ENCODE measurements at regions not wholly inside any gene's neighbourhood (a gene's known extent, or its start where the extent isn't known, plus 50 kb on each side); places are given as distances from the start of the nearest gene placed in this dataset.

DNA sequence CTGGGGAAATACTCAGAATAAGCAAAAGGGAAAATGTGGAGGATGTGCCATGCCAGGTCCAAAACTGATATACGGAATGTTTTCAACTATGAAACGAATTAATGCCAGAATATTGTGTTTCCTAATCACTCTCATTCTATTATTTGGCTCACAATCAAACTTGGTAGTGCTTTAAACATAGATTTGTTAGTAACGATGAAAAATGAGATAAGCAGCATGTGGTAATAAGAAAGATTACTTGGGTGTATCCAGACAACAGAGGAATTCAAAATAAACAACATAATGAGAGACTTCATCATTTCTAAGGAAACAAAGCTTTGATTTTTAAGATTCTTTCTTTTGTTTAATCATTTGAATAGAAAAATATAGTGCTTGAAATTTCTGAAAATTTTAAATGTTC, 237.3 kb downstream of the TACR3 start (continued):
- no peak for TF ChIP-seq ZNF462 (CRISPR knock-in tag; IDR thresholded peaks at IDR 0.05)

DNA sequence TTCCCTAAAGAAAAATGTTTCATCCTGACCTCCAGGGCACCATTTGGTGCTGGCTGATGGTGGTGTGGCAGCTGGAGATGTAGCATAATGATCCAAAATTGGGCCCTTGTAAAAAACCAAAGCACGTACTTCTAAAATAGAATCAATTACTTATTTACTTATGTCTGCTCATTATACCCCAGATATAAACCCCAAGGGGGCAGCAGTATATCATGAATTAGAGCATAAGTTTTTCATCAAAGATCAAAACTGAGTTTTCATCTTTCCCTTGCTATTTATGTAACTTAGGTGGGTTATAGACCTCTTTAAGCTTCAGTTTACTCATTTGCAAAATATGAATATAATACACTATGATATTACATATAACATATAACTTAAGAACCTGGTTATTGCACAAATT, 241.1 kb downstream of the TACR3 start:
- H3K27me3 ChIP-seq (ENCODE audit: insufficient read depth) = no peaks in the 10 kb centered on the region
- peaks cover 4% of the 10 kb centered on the region; the same call in 1 of the 2 replicates for H3K9me2 ChIP-seq (ENCODE audit: insufficient read depth)
- DNase-seq (ENCODE audit: low spot score) (no peak), ATAC-seq (no peak)
- no peak overlapping the region for H3K4me3 ChIP-seq
- no peak overlapping the region for H3K27ac ChIP-seq (ENCODE audit: low read depth)
- no peaks in the 10 kb centered on the region for H3K36me3 ChIP-seq (ENCODE audit: insufficient read depth)
- Mint-ChIP-seq H3K4me1 (peaks cover 7% of the 10 kb centered on the region; the same call in 1 of the 3 replicates), H3K4me3 (no peak overlapping the region), H3K27ac (no peak overlapping the region), H3K9me3 (no peaks in the 10 kb centered on the region), H3K36me3 (ENCODE audit: low read depth) (no peaks in the 10 kb centered on the region), H3K27me3 (ENCODE audit: insufficient read depth, low read depth, poor library complexity) (no peaks in the 10 kb centered on the region)
- H3F3A ChIP-seq (replicated peaks; ENCODE audit: low read depth) = no peaks in the 10 kb centered on the region
- H2AFZ ChIP-seq = no peak overlapping the region
- no peaks in the 10 kb centered on the region for H3K79me2 ChIP-seq (replicated peaks; ENCODE audit: insufficient read depth)
- H3K4me1 ChIP-seq (ENCODE audit: insufficient read depth) = peaks cover 2% of the 10 kb centered on the region; the same call in 1 of the 2 replicates
- H3K4me2 ChIP-seq = no peak overlapping the region
- no peaks in the 10 kb centered on the region for H4K20me1 ChIP-seq (replicated peaks; ENCODE audit: insufficient read depth)
- TF ChIP-seq CTCF (conservative IDR thresholded peaks at IDR 0.05; ENCODE audit: low read depth in 2 of 2) = no peak; a peak in 1 of 4 replicates
- TF ChIP-seq REST (IDR thresholded peaks at IDR 0.05; ENCODE audit: unreplicated experiment) = no peak
- no peak for TF ChIP-seq ZNF331 (CRISPR knock-in tag; IDR thresholded peaks at IDR 0.05; ENCODE audit: low read depth)
- TF ChIP-seq, protein P1, sequence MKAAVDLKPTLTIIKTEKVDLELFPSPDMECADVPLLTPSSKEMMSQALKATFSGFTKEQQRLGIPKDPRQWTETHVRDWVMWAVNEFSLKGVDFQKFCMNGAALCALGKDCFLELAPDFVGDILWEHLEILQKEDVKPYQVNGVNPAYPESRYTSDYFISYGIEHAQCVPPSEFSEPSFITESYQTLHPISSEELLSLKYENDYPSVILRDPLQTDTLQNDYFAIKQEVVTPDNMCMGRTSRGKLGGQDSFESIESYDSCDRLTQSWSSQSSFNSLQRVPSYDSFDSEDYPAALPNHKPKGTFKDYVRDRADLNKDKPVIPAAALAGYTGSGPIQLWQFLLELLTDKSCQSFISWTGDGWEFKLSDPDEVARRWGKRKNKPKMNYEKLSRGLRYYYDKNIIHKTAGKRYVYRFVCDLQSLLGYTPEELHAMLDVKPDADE (IDR thresholded peaks at IDR 0.05) = no peak
- no peak for TF ChIP-seq CREB1 (CRISPR knock-in tag; IDR thresholded peaks at IDR 0.05; ENCODE audit: low read depth)
- TF ChIP-seq POLR2AphosphoS5 (IDR thresholded peaks at IDR 0.05; ENCODE audit: low read depth) = no peak
- no peak for TF ChIP-seq STAT1 (IDR thresholded peaks at IDR 0.05; ENCODE audit: unreplicated experiment)
- TF ChIP-seq NANOG (IDR thresholded peaks at IDR 0.05; ENCODE audit: borderline replicate concordance) = no peak
- TF ChIP-seq EZH2phosphoT487 (IDR thresholded peaks at IDR 0.05; ENCODE audit: unreplicated experiment) = no peak
- no peak for TF ChIP-seq ZNF114 (CRISPR knock-in tag; IDR thresholded peaks at IDR 0.05)
- no peak for TF ChIP-seq EZH2 (IDR thresholded peaks at IDR 0.05; ENCODE audit: low read depth, unreplicated experiment)
- no peak for TF ChIP-seq JUNB (IDR thresholded peaks at IDR 0.05; ENCODE audit: unreplicated experiment)
